Ovary (tissue), 3 donors: ENCODE measurements at regions not wholly inside any gene's neighbourhood (a gene's known extent, or its start where the extent isn't known, plus 50 kb on each side); places are given as distances from the start of the nearest gene placed in this dataset.

Experiments
- EP300 ChIP-seq: sonication (generic); formaldehyde crosslinking; IDR thresholded peaks from one replicate; pipeline ENCODE4 v1.6.1; 2017; ENCODE audit warnings: antibody characterized with exemption
- POLR2A ChIP-seq: fragments of 450-650 bp; IDR thresholded peaks from one replicate; pipeline ENCODE4 v1.6.1; 2017; ENCODE audit warnings: antibody characterized with exemption, mild to moderate bottlenecking, moderate library complexity
- TF ChIP-seq, protein P1 (sequence below), 3 donors: fragments of 450-650 bp in 2 of 3; fragments of 200-600 bp in 1 of 3; IDR thresholded peaks; one replicate each; pipeline versions ENCODE4 v1.5.1 to v1.8.0; 2016 to 2022; ENCODE audit warnings: antibody characterized with exemption in 3 of 3, mild to moderate bottlenecking in 1 of 3
- donor health status: DM: no; HTN: no; CAD: no.

DNA sequence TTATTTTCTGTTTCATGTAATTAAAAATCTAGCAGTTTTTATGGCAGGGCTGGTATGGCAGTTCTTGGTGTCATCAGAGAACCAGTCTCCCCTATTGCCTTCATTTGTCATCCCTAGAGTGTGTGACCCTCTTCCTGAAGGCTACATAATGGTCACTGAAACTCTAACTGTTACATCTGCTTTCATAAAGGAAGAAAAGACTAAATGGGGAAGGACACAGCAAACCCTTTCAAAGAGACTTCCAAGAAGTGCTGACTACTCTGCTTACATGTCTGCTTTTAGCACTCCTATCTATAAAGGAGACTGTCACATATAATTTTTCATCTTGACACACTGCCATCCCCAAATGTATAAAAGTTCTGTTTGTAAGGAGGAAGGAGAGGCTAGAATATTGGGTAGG, 105.9 kb upstream of the DIAPH2 start:
- TF ChIP-seq, protein P1, sequence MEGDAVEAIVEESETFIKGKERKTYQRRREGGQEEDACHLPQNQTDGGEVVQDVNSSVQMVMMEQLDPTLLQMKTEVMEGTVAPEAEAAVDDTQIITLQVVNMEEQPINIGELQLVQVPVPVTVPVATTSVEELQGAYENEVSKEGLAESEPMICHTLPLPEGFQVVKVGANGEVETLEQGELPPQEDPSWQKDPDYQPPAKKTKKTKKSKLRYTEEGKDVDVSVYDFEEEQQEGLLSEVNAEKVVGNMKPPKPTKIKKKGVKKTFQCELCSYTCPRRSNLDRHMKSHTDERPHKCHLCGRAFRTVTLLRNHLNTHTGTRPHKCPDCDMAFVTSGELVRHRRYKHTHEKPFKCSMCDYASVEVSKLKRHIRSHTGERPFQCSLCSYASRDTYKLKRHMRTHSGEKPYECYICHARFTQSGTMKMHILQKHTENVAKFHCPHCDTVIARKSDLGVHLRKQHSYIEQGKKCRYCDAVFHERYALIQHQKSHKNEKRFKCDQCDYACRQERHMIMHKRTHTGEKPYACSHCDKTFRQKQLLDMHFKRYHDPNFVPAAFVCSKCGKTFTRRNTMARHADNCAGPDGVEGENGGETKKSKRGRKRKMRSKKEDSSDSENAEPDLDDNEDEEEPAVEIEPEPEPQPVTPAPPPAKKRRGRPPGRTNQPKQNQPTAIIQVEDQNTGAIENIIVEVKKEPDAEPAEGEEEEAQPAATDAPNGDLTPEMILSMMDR (IDR thresholded peaks at IDR 0.05) = no peak
- TF ChIP-seq POLR2A (no peak), EP300 (no peak)
